Bronchial epithelial cell (primary cell): ENCODE measurements at regions not wholly inside any gene's neighbourhood (a gene's known extent, or its start where the extent isn't known, plus 50 kb on each side); places are given as distances from the start of the nearest gene placed in this dataset.

Experiments used
- DNase-seq: peaks from one replicate; pipeline ENCODE4 v3.0.0-alpha.2; 2010; ENCODE audit warnings: low read depth
- FAIRE-seq: peaks from 2 replicates; lab custom pipeline; 2011; peaks lifted over from hg19 to GRCh38; lab: Jason Lieb, UNC
- H3K27me3 ChIP-seq: 2 replicates; pipeline ENCODE4 v1.5.1; 2011; ENCODE audit warnings: low read length; ENCODE audit not compliant: control insufficient read depth, insufficient read depth
- H3K36me3 ChIP-seq: 2 replicates; pipeline ENCODE4 v1.5.1; 2011; ENCODE audit warnings: low read length; ENCODE audit not compliant: control insufficient read depth, insufficient read depth
- H3K4me3 ChIP-seq: 2 replicates; pipeline ENCODE4 v1.5.1; 2011; ENCODE audit warnings: mild to moderate bottlenecking, low read depth, low read length, control low read depth
- TF ChIP-seq, protein P1 (sequence below): IDR thresholded peaks from 2 replicates; pipeline ENCODE4 v1.5.1; 2011; ENCODE audit warnings: mild to moderate bottlenecking, moderate library complexity, low read length, control low read depth, inconsistent platforms; ENCODE audit not compliant: insufficient read depth, severe bottlenecking

DNA sequence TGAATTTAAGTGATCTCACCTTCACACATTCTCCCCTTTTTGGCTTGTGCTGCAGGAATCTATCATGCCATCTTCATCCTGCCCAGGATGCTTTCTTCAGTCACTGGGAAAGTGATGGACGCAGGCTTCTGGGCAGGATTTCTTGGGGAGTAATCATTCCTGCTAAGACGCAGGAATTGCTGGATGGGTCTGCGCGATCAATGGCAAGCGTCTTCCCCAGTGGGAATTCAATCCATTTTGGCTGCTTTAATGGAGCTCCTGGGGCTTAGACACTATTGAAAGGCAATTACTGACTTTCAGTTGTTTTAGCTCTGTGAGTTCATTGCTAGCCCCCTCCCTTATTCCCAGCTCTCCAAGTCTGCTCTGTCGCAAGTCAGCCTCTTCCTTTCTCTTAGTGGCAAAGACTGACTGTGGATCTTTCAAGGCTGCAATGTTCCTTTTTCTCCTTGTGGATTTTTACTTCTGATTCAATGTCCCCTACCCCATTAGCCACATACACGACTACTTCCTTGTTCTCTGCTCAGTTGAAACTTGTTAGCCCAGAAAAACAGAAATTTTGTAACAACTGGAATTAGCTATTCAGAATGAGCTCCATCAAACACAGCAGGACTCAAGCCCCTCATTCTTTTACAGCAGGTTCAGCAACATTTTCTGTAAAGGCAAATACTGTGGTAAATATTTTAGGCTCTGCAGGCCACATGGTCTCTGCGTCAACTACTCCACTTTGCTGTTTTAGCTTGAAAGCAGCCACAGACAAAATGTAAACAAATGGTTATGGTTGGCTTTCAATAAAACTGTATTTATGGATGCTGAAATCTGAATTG lies 154.9 kb downstream of the ASB9 start:
- H3K27me3 ChIP-seq, result no peaks in the 10 kb centered on the region
- H3K36me3 ChIP-seq, result no peaks in the 10 kb centered on the region
- TF ChIP-seq, protein P1, sequence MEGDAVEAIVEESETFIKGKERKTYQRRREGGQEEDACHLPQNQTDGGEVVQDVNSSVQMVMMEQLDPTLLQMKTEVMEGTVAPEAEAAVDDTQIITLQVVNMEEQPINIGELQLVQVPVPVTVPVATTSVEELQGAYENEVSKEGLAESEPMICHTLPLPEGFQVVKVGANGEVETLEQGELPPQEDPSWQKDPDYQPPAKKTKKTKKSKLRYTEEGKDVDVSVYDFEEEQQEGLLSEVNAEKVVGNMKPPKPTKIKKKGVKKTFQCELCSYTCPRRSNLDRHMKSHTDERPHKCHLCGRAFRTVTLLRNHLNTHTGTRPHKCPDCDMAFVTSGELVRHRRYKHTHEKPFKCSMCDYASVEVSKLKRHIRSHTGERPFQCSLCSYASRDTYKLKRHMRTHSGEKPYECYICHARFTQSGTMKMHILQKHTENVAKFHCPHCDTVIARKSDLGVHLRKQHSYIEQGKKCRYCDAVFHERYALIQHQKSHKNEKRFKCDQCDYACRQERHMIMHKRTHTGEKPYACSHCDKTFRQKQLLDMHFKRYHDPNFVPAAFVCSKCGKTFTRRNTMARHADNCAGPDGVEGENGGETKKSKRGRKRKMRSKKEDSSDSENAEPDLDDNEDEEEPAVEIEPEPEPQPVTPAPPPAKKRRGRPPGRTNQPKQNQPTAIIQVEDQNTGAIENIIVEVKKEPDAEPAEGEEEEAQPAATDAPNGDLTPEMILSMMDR, result no peak
- DNase-seq (no peak), FAIRE-seq (no peak)
- H3K4me3 ChIP-seq, result no peak overlapping the region

DNA sequence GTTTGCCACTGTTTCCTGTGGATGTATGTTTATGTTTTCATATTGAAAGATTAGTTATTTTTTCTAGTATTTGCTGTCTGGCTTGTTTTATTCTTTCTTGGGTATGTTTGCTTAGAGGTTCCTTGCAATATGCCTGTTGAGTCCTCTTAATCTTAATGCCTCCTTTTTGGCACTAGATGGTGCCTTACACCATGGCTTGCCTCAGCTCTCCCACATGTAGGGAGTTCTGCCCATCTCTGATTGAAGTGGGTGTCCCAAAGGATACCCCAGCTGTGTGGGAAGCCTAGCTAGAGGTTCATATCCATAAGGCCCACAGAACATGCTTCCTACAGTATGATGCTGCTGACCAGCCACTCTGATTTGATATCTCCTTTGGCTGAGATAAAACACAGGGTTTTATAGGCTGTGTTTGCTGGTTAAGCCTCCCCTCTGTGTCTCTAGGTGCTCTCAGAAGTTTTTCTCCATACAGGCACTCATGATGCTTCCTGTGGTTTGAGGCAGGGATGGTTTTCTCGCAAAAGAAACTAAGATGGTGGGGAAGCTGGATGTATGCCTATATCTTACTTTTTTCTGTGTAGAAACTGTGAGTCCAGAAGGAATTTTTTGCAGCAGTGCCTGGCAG lies 162.4 kb downstream of the ASB9 start:
- FAIRE-seq (no peak), DNase-seq (peak; percentile 7)
- Histone ChIP-seq H3K4me3 (no peak overlapping the region), H3K27me3 (no peaks in the 10 kb centered on the region), H3K36me3 (no peaks in the 10 kb centered on the region)
- TF ChIP-seq, protein P1, result peak; percentile 10

DNA sequence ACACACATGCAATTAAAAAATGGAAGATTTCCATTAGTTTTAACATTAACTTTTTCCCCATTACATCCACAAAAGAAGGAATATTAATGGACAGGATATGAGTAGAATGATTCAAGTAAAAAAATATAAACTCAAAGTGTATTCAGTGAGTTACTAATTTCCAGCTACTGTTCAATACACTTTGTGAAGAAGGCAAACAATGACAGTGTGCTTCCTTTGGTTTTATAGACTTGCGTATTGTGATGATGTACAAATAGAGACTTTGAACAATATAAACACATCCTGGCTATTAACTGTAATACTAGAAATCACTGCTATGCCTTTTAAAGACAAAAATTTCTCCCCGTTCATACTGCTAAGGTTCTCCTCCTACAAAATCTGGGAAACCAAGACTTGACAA lies 171.4 kb downstream of the ASB9 start:
- TF ChIP-seq, protein P1, result no peak
- FAIRE-seq, result no peak

DNA sequence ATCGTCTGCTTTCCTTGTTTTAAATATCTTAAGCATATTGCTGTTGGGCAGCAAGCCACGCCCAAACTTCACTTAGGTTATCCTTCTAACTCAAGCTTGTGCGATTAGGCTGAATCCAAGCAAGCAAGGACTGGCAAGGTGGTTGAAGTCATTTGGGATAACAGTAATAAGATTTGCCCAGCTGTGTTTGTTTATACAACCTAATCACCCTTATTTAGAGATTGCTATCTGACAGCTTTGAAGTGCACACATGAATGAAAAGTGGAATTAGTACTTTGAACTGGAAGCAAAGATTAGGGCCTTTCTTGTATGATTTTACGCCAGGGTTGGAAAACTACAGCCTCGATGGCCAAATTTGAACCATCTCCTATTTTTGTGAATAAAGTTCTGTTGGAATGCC lies 182.1 kb downstream of the ASB9 start:
- TF ChIP-seq, protein P1, result no peak
- no peak overlapping the region for H3K4me3 ChIP-seq
- no peak for DNase-seq

More for the DNA sequence above, 171.4 kb downstream of the ASB9 start:
- no peaks in the 10 kb centered on the region for H3K27me3 ChIP-seq
- no peaks in the 10 kb centered on the region for H3K36me3 ChIP-seq
- no peak for DNase-seq
- no peak overlapping the region for H3K4me3 ChIP-seq

DNA sequence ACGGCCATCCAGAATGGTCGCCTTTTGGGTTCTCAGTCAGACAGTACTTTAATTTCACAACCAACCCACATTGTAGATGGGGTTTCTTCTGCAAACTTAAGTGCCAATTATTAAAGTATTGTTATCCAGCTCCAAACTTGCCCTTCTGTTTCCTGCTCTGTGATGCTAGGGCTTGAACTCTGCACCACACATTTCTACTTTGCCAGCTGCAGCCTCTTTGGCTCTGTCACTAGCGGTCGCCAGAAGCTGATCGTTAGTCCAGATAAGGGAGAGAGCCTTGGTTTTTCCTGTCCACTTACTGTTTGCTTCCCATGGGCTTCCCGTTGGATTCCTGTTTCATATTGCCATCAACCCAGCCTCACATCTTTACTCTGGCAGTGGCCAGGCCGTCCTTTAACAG lies 196.6 kb downstream of the ASB9 start:
- Histone ChIP-seq H3K4me3 (no peak overlapping the region), H3K27me3 (no peaks in the 10 kb centered on the region), H3K36me3 (no peaks in the 10 kb centered on the region)
- no peak for FAIRE-seq
- no peak for DNase-seq
- TF ChIP-seq, protein P1, result no peak

More for the DNA sequence above, 182.1 kb downstream of the ASB9 start:
- no peaks in the 10 kb centered on the region for H3K36me3 ChIP-seq
- FAIRE-seq, result no peak
- H3K27me3 ChIP-seq, result no peaks in the 10 kb centered on the region
